HG03460 (cell line): ENCODE measurements at regions not wholly inside any gene's neighbourhood (a gene's known extent, or its start where the extent isn't known, plus 50 kb on each side); places are given as distances from the start of the nearest gene placed in this dataset.

ENCODE experiments used
- ATAC-seq: cut with Tn5 transposase; IDR thresholded peaks from one replicate; pipeline ENCODE4 v1.9.1; 2021; ENCODE audit not compliant: unreplicated experiment

DNA sequence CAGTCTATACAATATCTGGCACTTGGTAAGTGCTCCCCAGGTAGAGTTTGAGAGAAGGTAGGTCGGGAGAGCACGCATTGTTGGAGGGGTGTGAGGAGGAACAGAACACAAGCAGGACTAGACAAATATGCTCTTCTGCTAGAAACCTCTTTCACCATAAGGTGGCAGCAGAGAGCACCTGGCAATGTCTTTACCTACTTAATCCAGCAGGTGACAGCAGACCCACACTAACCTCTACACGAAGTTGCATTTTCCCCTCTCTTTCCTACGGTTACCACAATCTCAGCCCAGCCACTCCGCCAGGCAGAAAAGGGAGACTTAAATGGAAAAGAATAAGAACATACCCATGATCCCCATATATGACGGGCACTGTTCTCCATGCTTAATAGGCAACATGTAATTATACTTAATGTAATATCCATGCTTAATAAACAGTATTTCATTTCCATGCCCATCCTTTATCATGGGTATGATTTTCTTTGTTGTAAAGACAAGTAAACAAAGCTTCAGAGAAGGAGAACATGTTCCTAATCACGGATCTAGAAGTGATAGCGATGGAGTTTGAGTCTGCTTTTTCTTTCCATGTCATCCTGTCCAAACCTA, 55.1 kb upstream of the CCL2 start:
- ATAC-seq, result no peak

DNA sequence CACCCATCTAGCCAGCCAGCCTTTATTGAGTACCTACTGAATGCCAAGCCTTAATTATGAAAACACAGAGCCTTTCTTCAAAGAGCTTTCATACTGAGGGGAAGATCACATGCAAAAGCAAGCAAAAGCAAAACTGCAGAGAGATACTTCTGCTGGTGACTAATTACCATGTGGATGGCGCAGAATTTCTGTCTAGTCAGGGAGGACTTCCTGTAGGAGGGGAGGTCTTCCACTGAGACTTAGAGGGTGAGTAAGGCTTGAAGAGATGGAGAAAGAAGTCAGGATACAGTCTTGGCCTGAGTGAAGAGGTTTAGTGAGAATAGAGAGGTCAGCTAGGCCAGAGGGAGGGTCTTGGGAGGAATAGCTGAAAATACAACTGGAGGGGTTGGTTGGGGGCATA, 53.9 kb upstream of the CCL2 start:
- ATAC-seq, result no peak

DNA sequence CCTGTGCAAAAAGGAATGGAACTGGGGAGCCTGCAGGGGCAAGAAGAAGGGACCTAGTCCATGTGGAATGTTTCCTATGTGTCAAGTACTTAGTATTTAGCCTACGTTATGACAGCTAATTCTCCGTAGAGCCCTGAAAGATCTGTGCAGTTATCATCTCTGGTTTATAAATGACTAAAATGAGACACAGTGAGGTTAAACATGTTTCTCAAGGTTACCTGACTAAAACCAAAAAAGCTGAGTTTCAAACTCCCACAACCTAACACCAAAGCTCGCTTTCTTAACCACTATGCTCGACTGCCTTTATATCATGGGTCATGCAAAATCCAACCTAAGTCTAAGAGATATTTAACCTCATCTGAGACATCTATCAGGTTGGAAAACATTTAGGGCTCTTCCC, 53.3 kb upstream of the CCL2 start:
- no peak for ATAC-seq

DNA sequence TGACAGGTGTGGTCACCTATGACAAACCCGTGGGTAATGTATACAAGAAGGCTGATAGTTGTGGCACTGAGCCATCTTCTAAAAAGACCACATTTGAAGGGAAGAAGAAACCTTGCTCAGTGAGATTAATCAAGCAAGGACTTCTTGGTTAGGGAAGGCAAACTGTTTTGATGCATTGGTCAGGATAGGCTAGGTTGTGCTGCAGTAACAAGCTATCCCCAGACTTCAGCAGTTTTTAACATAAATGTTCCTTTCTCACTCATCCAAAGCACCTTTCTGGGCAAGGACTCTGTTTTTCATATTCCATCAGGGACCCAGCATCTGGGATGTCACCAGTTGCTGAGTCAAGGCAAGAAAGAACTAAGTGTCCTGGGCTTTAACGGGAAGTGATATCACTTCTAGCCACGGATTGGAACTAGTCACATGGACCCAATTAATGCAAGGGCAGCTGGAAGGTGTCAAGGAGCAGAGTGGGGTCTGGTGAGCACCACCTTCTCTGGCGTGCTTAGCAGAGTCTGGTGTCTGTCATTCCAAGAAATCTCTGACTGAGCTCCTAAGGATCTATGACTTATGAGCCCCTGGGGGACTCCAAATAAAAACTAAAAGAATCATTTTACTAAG, 52.0 kb upstream of the CCL2 start:
- no peak for ATAC-seq

DNA sequence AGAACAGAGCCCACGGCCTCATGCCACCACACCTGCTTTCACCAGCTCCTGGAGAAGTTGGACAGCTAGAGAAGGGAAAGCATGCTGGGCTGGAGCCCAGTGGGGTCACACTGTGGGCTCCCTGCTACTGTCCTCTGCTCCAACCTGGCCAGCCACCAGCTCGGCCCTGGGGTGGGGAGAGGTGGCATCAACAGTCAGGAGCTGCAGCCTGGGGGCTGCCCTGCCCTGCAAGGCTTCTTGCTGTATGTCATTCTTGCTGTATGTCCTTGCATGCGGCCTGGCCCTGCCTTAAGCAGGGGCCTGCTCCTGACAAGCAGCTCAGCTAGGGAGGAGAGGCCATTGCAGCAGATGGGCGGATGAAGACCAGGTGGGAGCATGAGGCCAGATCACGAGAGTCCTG, 50.7 kb upstream of the CCL2 start:
- ATAC-seq, result no peak
